SK-N-SH treated with all-trans-retinoic acid at 6 μM for 48 hours (cell line): ENCODE measurements at regions not wholly inside any gene's neighbourhood (a gene's known extent, or its start where the extent isn't known, plus 50 kb on each side); places are given as distances from the start of the nearest gene placed in this dataset.

Experiments
- GLIS3 ChIP-seq: fragments of 250-450 bp; sonication (Bioruptor Pico); IDR thresholded peaks from 2 replicates; pipeline ENCODE4 v1.5.0; 2020; ENCODE audit warnings: mild to moderate bottlenecking, moderate library complexity
- ZFP3 ChIP-seq: fragments of 250-450 bp; sonication (Bioruptor Pico); IDR thresholded peaks from 2 replicates; pipeline ENCODE4 v1.5.0; 2020; ENCODE audit warnings: mild to moderate bottlenecking, moderate library complexity
- ZNF70 ChIP-seq: fragments of 450-650 bp; formaldehyde crosslinking; IDR thresholded peaks from 2 replicates; pipeline ENCODE4 v1.5.0; 2020; ENCODE audit warnings: mild to moderate bottlenecking, moderate library complexity
- TF ChIP-seq, protein P1 (sequence below): fragments of 250-450 bp; sonication (Bioruptor Pico); IDR thresholded peaks from 2 replicates; pipeline ENCODE4 v1.5.0; 2020; ENCODE audit warnings: mild to moderate bottlenecking, moderate library complexity
- TF ChIP-seq, protein P2 (sequence below): fragments of 250-450 bp; sonication (Bioruptor Pico); IDR thresholded peaks from 2 replicates; pipeline ENCODE4 v1.8.0; 2020; ENCODE audit warnings: mild to moderate bottlenecking, moderate library complexity, borderline replicate concordance

DNA sequence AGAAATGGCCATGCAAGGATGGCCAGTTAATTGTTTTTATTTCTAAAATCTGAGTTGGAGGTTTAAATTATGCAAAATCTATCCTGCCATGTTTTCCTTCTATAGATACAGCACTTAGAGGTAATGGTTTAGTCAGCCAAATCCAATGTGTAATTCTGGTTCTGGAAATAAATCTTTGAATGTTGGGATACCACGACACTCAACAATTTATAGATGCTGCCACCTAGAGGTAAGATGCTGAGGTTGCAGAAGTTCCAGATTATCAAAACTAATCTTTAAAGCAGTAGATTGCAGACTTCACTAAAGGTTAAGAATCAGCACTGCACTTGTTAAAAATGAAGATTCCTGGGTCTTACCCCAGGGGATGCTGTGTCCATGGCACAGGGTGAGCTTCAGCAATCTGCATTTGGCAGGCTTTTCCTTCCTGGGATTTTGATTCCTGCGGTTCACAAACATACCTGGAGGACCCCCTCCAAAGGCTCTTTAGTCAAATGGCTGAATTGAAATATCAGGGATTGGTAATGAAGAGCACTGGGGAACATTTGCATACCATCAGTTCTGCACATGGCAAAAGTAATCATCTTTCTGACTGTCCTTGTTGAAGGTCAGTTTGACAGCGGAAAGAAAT is 53.4 kb upstream of the ANO4 start:
- no peak for TF ChIP-seq ZNF70
- TF ChIP-seq, protein P1, sequence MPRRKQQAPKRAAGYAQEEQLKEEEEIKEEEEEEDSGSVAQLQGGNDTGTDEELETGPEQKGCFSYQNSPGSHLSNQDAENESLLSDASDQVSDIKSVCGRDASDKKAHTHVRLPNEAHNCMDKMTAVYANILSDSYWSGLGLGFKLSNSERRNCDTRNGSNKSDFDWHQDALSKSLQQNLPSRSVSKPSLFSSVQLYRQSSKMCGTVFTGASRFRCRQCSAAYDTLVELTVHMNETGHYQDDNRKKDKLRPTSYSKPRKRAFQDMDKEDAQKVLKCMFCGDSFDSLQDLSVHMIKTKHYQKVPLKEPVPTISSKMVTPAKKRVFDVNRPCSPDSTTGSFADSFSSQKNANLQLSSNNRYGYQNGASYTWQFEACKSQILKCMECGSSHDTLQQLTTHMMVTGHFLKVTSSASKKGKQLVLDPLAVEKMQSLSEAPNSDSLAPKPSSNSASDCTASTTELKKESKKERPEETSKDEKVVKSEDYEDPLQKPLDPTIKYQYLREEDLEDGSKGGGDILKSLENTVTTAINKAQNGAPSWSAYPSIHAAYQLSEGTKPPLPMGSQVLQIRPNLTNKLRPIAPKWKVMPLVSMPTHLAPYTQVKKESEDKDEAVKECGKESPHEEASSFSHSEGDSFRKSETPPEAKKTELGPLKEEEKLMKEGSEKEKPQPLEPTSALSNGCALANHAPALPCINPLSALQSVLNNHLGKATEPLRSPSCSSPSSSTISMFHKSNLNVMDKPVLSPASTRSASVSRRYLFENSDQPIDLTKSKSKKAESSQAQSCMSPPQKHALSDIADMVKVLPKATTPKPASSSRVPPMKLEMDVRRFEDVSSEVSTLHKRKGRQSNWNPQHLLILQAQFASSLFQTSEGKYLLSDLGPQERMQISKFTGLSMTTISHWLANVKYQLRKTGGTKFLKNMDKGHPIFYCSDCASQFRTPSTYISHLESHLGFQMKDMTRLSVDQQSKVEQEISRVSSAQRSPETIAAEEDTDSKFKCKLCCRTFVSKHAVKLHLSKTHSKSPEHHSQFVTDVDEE = no peak
- no peak for TF ChIP-seq ZFP3 (CRISPR knock-in tag)
- TF ChIP-seq GLIS3 (CRISPR knock-in tag) = no peak
- TF ChIP-seq, protein P2, sequence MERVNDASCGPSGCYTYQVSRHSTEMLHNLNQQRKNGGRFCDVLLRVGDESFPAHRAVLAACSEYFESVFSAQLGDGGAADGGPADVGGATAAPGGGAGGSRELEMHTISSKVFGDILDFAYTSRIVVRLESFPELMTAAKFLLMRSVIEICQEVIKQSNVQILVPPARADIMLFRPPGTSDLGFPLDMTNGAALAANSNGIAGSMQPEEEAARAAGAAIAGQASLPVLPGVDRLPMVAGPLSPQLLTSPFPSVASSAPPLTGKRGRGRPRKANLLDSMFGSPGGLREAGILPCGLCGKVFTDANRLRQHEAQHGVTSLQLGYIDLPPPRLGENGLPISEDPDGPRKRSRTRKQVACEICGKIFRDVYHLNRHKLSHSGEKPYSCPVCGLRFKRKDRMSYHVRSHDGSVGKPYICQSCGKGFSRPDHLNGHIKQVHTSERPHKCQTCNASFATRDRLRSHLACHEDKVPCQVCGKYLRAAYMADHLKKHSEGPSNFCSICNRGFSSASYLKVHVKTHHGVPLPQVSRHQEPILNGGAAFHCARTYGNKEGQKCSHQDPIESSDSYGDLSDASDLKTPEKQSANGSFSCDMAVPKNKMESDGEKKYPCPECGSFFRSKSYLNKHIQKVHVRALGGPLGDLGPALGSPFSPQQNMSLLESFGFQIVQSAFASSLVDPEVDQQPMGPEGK (CRISPR knock-in tag) = no peak
